GM21528 (cell line): ENCODE measurements at regions not wholly inside any gene's neighbourhood (a gene's known extent, or its start where the extent isn't known, plus 50 kb on each side); places are given as distances from the start of the nearest gene placed in this dataset.
"Not testable (repeated sequence)": the region's sequence is repeated elsewhere in the genome, so short reads cannot be mapped to it uniquely, and the experiment has no call there.

Experiments
- ATAC-seq: cut with Tn5 transposase; IDR thresholded peaks from one replicate; pipeline ENCODE4 v1.9.1; 2021; ENCODE audit warnings: mild to moderate bottlenecking, moderate library complexity; ENCODE audit not compliant: unreplicated experiment, low FRiP score

GRCh38 chr1:120609015-120609573 is 114.7 kb upstream of the NBPF26 start:
- not testable (repeated sequence) for ATAC-seq

- ATAC-seq = not testable (repeated sequence)
Observed at GRCh38 chr1:120609834-120610233, 113.9 kb upstream of the NBPF26 start.

GRCh38 chr1:120614931-120615639 is 108.7 kb upstream of the NBPF26 start:
- ATAC-seq = not testable (repeated sequence)

GRCh38 chr1:120617493-120617892 is 106.3 kb upstream of the NBPF26 start:
- not testable (repeated sequence) for ATAC-seq

DNA sequence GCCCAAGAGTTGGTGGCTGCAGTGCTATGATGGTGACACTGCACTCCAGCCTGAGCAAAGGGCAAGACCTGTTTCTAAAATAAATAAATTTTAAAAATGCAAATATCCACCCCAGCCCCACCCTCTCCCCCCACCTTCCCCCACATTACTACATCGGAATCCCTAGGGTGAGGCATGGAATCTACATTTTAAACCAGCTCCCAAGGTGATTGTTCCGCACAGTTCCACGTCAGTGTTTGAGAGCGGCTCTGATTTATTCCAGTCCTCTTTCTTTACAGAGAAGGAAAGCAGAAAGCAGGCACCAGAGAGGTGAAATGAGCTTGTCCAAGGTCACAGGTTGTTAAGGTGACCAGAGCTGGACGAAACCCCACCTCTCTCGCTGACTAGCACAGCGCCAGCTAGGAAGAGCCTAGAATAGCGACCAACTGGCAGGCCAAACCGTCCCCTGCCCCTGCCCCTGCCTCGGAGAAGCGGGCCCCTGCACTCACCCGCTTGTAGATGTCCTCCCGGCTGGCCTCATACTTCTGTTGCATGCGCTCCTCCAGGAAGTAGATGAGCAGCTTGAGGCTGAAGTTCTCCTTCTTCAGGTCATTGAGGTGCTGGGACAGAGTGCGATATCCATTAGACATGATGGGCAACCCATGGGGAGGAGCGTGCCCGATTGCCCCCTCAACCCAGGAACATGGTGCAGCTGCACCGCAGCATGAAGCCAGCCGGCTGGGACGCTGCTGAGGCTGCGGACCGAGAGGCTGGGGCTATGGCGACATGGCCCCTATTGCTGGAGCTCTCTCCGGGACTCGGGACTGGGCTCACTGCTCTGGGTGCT is 103.7 kb upstream of the NBPF26 start:
- not testable (repeated sequence) for ATAC-seq

DNA sequence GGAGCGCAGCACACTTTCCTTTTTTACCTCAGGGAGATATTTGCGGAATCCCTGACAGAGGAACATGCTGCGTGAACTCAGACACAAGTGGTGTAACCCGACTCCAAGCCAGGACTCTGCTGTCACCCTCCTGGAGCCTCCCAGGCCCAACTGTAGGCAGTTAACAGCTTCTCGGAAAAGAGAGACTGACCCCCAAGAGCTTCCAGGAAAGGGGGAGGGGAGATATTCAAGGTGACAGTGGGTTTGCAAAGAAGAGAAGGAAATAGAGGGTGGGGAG is 103.1 kb upstream of the NBPF26 start:
- not testable (repeated sequence) for ATAC-seq

DNA sequence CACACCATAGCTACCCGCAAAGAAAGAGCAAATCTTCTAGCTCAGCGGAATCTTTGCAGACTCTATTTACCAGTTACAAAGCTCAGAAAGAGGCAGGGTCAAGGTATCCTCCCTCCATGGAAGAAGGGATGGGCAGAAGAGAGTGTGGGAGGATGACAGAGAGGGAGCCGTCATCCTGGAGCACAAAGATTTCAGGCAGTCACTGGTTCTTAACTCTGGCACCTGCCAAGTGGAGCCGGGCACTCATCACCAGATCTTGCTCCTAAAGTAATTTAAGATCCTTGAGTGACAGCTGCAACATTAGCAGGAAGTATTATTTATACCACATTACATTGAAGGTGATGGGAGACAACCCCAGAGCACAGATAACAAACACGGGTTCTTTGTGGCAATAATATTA is 102.5 kb upstream of the NBPF26 start:
- not testable (repeated sequence) for ATAC-seq

DNA sequence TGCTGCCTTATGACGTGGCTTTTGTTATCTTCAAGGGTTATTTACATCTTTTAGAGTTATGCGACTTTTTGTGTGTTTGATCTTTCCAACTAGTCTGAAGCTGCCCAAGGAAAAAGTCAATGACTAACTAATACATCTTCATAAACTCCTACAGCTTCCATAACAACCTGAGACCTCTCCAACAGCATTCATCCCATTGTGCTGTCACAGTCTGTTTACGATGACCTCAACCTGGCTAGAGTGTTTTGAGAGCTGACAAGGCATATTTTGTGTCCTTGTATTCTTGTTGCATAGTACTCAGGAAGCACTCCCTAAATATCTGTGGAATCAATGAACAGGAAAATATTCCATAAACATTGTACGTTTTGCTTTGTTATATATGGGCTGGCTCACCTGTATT is 100.2 kb upstream of the NBPF26 start:
- ATAC-seq = not testable (repeated sequence)

DNA sequence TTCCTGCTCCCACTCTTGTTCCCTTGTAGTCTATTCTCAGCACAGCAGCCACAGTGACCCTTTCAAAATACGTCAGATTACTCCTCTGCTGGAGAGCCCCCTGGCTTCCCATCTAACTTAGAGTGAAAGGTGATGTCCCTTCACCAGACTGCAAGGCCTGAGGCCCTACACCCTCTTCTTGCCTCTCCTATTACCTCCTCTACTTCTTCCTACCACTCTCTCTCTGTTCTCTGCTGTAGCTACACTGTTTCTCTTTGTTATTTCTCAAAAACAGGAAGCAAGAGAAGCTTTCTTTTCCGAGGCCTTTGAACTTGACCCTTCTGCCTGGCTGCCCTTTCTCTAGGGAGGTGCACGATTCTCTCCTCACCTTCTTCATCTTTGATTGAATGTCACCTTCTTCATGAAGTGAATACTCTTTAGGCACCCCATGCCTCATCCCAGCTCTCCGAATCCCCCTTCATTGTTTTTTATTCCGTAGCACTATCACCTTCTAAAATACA is 99.1 kb upstream of the NBPF26 start:
- not testable (repeated sequence) for ATAC-seq

GRCh38 chr1:120629832-120630455 is 93.8 kb upstream of the NBPF26 start:
- not testable (repeated sequence) for ATAC-seq

DNA sequence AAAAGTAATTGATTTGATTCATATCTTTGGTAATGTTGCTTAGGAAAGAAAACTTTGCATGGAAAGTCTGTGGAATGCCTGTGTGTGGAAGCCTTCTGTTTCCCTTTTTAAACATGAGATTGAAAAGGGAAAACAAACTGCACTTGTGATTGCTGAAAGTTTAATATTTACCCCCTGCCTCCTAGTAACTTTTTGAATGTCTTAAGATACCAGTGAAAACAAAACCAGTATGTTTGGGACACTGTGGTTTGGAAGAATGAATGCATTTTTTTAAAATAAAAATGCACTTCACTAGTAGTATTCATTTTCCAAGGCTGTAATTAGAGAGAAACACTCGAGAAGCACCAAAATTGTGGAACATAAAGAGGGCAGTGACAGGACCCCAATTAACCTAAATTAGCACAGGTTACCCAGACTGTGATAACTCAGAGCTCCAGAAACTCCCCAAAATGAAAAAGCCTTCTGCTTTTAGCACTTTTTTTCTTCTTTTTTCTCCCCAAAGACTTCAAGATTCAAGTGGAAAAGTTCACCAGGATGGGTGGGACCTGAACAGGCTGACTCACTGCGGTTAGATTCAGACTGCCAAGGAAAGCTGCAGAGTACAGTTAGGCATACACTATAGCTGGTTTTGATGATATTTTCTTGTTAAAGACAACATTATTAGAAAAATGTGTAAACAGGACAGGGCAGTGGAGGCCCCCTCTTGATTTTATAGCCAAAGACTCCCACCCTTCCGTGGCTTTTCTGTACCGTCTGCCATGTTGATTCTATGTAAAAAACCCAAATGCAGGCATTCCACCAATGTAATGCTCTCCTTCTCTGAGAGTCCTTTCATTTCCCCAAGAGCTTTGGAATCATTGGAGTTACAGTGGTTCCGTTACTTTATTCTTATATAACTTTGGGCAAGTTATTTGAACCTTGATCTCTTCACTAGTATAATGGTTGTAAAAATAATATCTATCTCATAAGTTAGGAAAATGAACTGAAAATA is 88.6 kb upstream of the NBPF26 start:
- not testable (repeated sequence) for ATAC-seq

DNA sequence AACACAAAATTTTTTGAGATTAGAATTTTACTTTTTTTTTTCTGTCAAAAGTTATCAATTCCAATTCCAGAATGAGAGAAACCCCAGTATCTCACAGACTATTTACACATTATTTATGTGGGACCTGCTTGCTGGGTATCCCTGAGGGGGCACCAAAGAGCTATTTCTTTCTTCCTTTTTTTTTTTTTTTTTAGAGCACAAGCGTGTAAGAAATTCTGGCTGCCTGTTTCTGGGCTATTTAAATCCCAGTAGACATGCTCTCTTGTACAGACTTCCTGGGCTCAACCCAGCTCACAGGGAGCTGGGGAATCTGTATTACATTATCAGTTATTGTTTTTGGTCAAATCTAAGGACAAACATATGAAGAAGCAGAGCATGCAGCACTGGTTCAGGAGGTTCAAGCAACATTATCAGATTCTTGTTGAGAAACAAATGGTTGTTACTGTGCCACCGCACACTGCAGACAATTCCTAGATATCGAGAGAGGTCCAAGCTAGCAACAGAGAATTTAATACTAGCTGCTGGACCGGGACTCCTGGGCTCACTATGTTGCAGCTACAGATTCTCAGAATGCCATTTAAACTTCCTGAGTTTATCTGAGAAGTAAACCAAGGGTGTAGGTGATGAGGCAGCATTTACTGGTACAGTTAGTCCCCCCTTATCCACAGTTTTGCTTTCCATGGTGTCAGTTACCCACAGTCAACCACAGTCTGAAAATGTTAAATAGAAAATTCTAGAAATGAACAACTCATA is 83.3 kb upstream of the NBPF26 start:
- not testable (repeated sequence) for ATAC-seq

DNA sequence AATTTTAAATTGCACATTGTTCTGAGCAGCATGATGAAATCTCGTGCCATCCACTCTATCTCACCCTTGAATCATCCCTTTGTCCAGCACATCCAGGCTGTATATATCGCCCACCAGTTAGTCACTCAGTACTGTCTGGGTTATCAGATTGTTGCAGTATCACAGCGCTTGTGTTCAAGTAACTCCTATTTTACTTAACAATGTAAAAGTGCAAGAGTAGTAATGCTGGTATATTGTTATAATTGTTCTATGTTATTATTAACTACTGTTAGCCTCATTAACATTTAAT is 82.8 kb upstream of the NBPF26 start:
- ATAC-seq = not testable (repeated sequence)

DNA sequence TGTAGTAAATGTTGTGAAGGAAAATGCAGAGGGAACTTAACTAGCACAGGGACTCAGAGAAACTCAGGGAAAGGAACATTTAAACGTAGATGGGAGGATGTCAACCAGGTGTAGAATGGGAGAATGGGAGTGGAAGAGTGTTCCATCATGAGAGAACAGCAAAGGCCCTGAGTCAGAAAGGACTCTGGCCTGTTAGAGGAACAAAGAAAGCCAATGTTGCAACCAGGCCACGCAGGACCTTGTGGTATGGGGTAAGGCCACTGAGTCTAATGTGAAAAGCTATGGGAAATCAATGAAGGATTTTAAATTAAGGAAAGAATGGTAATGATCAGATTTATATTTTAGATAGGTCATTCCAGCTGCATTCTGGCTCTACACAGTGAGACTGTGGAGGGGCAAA is 76.6 kb upstream of the NBPF26 start:
- ATAC-seq = not testable (repeated sequence)

DNA sequence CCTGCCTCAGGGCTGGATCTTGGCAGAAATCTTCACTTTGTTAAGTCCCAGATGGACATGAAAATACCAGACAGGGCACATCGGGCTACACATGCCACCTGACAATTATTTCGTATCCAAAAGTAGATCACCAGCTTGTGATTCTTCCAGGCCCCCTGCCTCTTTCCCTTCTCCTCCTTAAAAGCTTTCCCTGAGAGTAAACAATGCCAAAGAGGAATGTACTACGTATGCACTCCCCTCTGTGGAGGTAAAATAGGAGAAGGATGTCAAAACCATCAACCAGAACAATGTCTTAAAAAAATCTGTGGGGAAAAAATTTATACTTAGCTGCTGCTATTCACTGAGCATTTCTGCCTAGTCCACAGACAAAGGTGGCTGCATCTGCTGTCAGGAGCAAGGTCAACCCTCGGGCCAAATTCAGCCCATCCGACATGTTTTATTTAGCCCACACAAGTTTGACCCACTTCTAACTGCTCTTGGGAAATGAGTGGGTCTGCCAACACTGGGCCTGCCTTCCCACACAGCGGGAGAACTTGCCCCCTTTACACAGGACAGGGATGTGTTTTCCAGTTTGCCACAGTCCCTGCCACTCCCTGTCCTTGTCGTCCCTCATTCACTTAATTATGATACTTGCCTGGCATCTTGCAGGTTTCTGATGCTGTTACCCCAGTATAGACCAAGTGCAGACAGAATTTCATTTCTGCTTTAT is 74.7 kb upstream of the NBPF26 start:
- ATAC-seq = not testable (repeated sequence)

DNA sequence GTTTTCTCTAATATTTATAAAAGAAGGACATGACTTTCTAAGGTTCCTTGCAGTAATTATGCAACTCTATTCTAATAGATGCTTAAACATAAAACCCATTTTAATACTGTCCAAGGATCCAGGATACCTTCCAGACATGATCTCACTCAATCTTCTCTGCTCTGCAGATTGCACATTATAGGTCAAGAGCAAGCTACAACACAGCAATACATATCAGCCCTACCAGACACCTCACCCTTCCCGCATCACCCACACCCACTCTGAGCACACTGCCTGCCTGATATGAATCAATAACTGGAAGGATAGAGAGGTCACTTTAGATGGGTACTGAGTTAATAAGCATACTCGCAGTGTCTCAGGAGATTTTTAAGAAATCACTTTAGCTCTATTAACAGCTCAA is 74.0 kb upstream of the NBPF26 start:
- ATAC-seq = not testable (repeated sequence)

- not testable (repeated sequence) for ATAC-seq
Observed at GRCh38 chr1:120654114-120654513, 69.6 kb upstream of the NBPF26 start.

- ATAC-seq = not testable (repeated sequence)
Observed at GRCh38 chr1:120655394-120655793, 68.4 kb upstream of the NBPF26 start.

DNA sequence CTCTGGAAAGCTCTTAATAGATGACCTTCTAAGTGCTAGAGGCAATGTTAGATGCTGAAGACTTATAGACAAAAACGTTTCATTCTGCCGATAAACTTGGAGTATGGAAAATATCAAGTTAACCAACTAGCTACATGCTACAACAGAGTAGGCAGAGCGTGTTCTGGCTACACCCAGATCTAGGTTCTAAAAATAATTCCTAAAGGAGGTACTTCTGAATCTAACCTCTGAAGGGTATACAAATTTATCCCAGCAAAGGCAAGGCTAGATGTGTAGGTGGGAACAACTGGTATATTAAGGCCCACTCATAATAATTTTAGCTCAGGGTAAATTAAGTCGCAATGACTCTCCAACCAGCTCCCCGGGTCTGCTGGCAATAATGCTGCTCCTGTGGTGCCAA is 67.6 kb upstream of the NBPF26 start:
- ATAC-seq = not testable (repeated sequence)
